ENCODE measurements at regions not wholly inside any gene's neighbourhood (a gene's known extent, or its start where the extent isn't known, plus 50 kb on each side); places are given as distances from the start of the nearest gene placed in this dataset.

DNA sequence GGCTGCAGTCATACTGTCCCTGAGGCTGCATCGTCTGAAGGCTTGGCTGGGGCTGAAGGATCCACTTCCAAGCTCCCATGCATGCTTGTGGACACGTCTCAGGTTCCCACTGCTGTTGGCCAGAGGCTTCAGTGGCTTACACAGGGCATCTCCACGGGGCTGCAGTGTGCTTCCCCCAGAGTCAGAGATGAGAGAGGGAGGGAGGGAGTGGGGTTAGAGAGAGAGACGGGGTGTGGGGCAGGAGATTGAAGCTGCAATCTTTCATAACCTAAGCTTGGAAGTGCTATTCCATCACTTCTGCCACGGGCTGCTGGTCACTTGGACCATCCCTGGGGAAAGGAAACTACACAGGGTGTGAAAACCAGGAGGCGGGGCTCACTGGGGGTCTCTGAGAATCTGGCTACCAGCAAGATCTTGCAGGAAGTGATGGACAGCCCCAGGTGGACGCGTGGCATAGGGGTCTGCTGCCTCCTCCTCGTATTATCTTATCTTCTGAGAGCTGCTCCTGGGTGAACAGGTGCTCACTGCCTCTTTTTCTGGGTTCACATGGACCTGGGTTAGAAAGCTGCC lies 63.0 kb upstream of the MYEOV start:
- TF ChIP-seq EP300 (IDR thresholded peaks at IDR 0.05) = no peak
- TF ChIP-seq, protein P1, sequence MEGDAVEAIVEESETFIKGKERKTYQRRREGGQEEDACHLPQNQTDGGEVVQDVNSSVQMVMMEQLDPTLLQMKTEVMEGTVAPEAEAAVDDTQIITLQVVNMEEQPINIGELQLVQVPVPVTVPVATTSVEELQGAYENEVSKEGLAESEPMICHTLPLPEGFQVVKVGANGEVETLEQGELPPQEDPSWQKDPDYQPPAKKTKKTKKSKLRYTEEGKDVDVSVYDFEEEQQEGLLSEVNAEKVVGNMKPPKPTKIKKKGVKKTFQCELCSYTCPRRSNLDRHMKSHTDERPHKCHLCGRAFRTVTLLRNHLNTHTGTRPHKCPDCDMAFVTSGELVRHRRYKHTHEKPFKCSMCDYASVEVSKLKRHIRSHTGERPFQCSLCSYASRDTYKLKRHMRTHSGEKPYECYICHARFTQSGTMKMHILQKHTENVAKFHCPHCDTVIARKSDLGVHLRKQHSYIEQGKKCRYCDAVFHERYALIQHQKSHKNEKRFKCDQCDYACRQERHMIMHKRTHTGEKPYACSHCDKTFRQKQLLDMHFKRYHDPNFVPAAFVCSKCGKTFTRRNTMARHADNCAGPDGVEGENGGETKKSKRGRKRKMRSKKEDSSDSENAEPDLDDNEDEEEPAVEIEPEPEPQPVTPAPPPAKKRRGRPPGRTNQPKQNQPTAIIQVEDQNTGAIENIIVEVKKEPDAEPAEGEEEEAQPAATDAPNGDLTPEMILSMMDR (IDR thresholded peaks at IDR 0.05) = no peak
